Lower lobe of right lung (tissue), 2 donors: ENCODE measurements at regions not wholly inside any gene's neighbourhood (a gene's known extent, or its start where the extent isn't known, plus 50 kb on each side); places are given as distances from the start of the nearest gene placed in this dataset.

ENCODE experiments used
- ATAC-seq, 2 donors: fragments of 200-7000 bp; cut with Tn5 transposase; one replicate each; pipeline ENCODE4 v1.9.1; 2020 to 2022; ENCODE audit warnings: mild to moderate bottlenecking in 2 of 2, moderate library complexity in 2 of 2
- DNase-seq: peaks from one replicate; pipeline ENCODE4 v3.0.0-alpha.2; 2020
- H3K27ac ChIP-seq: fragments of 200-600 bp; one replicate; pipeline ENCODE4 v1.8.0; 2022
- H3K27me3 ChIP-seq: fragments of 200-600 bp; one replicate; pipeline ENCODE4 v1.8.0; 2022; ENCODE audit warnings: low read depth
- H3K36me3 ChIP-seq: fragments of 200-600 bp; one replicate; pipeline ENCODE4 v1.8.0; 2022; ENCODE audit warnings: mild to moderate bottlenecking
- H3K4me1 ChIP-seq: fragments of 200-600 bp; one replicate; pipeline ENCODE4 v1.8.0; 2022
- H3K4me3 ChIP-seq: fragments of 200-600 bp; one replicate; pipeline ENCODE4 v1.8.0; 2022; ENCODE audit warnings: mild to moderate bottlenecking
- H3K9me3 ChIP-seq: fragments of 200-600 bp; one replicate; pipeline ENCODE4 v1.8.0; 2022
- intact Hi-C: fragments of 100-400 bp; cut with DNase I; formaldehyde crosslinking; loops from one replicate; pipeline ENCODE4 v1.11.0; 2022
- TF ChIP-seq, protein P1 (sequence below): fragments of 200-600 bp; IDR thresholded peaks from one replicate; pipeline ENCODE4 v1.8.0; 2022; ENCODE audit warnings: antibody characterized with exemption, mild to moderate bottlenecking
- donor health status: DM: no; HTN: yes; CAD: no; lungs with severe emphysema.

DNA sequence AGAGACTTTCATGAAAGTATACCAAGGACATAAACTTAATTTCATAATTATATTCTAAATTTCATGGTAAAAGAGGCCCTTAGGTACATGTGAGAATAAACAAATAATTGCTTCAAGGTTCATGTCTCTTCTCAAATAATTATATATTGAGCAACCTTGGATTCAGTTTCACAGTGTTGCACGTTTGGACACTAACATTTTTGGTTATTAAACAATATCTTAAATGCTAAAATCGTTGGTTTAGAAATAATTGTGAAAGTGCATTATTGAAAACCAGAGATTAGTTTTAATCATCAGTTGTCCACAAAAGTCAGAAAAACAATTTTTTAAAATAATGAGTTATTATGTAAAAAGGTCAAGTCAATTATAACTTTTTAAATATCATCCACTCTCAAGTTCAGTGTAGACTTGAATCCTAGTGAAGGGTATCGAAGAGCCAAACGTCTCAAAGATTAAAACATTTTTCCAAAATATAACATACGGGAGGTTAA, 227.1 kb upstream of the DEFB112 start:
- Histone ChIP-seq H3K9me3 (no peaks in the 10 kb centered on the region), H3K27me3 (no peaks in the 10 kb centered on the region), H3K36me3 (no peaks in the 10 kb centered on the region), H3K4me1 (no peaks in the 10 kb centered on the region), H3K4me3 (no peak overlapping the region), H3K27ac (no peak overlapping the region)
- ATAC-seq (no peak), DNase-seq (no peak)
- intact Hi-C loops: no loop called here
- TF ChIP-seq, protein P1, sequence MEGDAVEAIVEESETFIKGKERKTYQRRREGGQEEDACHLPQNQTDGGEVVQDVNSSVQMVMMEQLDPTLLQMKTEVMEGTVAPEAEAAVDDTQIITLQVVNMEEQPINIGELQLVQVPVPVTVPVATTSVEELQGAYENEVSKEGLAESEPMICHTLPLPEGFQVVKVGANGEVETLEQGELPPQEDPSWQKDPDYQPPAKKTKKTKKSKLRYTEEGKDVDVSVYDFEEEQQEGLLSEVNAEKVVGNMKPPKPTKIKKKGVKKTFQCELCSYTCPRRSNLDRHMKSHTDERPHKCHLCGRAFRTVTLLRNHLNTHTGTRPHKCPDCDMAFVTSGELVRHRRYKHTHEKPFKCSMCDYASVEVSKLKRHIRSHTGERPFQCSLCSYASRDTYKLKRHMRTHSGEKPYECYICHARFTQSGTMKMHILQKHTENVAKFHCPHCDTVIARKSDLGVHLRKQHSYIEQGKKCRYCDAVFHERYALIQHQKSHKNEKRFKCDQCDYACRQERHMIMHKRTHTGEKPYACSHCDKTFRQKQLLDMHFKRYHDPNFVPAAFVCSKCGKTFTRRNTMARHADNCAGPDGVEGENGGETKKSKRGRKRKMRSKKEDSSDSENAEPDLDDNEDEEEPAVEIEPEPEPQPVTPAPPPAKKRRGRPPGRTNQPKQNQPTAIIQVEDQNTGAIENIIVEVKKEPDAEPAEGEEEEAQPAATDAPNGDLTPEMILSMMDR: no peak

DNA sequence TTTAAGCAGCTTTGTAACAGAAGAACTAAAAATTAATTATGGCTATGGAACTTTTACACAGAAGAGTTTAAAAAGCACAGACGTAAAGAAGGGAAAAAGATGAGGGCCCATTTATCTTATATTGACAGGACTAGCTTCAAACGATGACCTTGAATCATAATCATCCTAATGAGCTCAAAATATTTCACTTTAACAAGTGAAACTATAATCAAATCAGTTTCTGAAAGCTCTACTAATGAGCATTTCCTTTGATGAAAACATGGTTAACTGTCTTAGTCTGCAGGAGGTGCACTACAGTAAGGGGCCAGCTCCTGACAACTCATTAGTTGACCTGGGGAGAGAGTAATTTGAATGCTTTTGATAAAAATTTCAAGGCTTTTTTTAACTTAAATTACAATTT, 228.0 kb upstream of the DEFB112 start:
- intact Hi-C loops: no loop called here
- Histone ChIP-seq H3K27ac (no peak overlapping the region), H3K36me3 (no peaks in the 10 kb centered on the region), H3K27me3 (no peaks in the 10 kb centered on the region), H3K9me3 (no peaks in the 10 kb centered on the region), H3K4me3 (no peak overlapping the region), H3K4me1 (no peaks in the 10 kb centered on the region)
- DNase-seq (no peak), ATAC-seq (no peak)
- TF ChIP-seq, protein P1: no peak

DNA sequence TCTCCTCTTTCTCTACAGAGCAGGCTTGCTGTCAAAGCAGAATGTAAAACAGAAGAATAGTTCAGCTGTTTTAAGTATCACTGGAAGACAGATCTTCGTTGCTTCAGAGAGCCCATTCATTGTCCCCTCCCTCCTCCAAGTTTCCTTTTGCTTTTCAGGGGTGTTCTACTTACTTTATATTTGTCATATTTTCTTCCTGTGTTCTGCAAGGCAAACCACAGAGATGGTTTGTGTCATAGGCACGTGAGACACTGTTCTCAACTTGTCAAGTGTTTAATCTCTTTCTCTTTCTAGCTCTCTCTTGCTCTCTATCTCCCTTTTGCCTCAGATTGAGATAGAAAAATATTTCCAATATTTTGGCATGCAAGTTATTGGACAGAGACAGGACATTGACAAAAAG, 228.9 kb upstream of the DEFB112 start:
- Histone ChIP-seq H3K27me3 (no peaks in the 10 kb centered on the region), H3K4me1 (no peaks in the 10 kb centered on the region), H3K36me3 (no peaks in the 10 kb centered on the region), H3K4me3 (no peak overlapping the region), H3K27ac (no peak overlapping the region), H3K9me3 (no peaks in the 10 kb centered on the region)
- DNase-seq (no peak), ATAC-seq (no peak)
- intact Hi-C loops: no loop called here
- TF ChIP-seq, protein P1: no peak

DNA sequence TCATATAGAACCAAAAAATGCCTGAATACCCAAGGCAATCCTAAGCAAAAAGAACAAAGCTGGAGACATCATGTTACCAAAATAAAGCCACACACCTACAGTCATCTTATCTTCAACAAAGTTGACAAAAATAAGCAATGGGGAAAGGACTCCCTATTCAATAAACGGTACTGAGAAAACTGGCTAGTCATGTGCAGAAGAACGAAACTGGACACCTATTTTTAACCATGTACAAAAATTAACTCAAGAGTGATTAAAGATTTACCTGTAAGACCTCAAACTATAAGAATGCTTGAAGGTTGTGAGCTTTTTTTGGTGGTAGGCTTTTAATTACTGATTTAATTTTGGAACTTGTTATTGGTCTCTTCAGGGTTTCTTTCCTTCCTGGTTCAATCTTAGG, 236.0 kb upstream of the DEFB112 start:
- ATAC-seq (no peak), DNase-seq (no peak)
- H3K4me3 ChIP-seq: no peak overlapping the region
- no peaks in the 10 kb centered on the region for H3K9me3 ChIP-seq
- intact Hi-C loops: no loop called here
- no peak overlapping the region for H3K27ac ChIP-seq
- no peaks in the 10 kb centered on the region for H3K27me3 ChIP-seq
- no peaks in the 10 kb centered on the region for H3K4me1 ChIP-seq
- no peaks in the 10 kb centered on the region for H3K36me3 ChIP-seq
- TF ChIP-seq, protein P1: no peak

DNA sequence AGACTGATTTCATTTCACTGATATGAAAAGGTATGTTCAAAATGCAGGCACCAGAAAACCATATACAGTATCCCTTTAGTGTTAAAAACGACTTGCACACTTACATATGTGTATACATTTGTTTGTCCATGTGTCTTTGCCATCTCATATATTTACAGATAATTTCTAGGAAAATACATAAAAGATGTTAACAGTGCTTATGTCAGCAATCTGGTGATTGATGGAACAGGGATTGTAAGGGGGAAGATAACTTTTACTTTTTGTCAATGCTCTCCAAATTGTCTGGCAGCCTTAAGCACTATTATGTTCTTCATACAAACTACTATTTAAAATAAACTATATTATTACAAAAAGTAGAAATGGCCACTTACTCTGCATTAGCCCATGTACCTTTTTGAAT, 238.5 kb upstream of the DEFB112 start:
- DNase-seq (no peak), ATAC-seq (no peak)
- TF ChIP-seq, protein P1: no peak
- intact Hi-C loops: no loop called here
- H3K27ac ChIP-seq: no peak overlapping the region
- no peak overlapping the region for H3K4me3 ChIP-seq
- no peaks in the 10 kb centered on the region for H3K27me3 ChIP-seq
- no peaks in the 10 kb centered on the region for H3K4me1 ChIP-seq
- no peaks in the 10 kb centered on the region for H3K9me3 ChIP-seq
- no peaks in the 10 kb centered on the region for H3K36me3 ChIP-seq

DNA sequence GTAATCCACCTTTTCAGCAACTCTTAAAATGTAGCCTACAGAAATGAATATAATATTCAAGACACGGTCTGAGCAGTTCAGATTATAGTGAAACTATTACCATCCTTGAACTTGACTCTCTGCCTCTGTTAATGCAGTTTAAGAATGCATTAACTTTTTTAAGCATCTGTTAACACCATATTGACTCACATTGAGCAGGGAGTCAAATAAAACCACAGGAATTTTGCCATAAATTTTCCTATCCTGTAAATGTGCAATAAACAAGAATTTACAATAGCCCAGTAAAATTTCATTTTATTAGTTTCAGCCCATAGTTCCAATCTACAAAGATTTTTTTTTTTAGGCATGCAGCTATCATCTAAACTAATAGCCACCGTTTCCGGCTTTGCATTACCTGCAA, 239.2 kb upstream of the DEFB112 start:
- DNase-seq (no peak), ATAC-seq (no peak)
- no peak overlapping the region for H3K4me3 ChIP-seq
- intact Hi-C loops: no loop called here
- H3K27ac ChIP-seq: no peak overlapping the region
- no peaks in the 10 kb centered on the region for H3K27me3 ChIP-seq
- no peaks in the 10 kb centered on the region for H3K36me3 ChIP-seq
- TF ChIP-seq, protein P1: no peak
- H3K9me3 ChIP-seq: no peaks in the 10 kb centered on the region
- H3K4me1 ChIP-seq: no peaks in the 10 kb centered on the region
